IgD-negative memory B cell (primary cell): ENCODE measurements at regions not wholly inside any gene's neighbourhood (a gene's known extent, or its start where the extent isn't known, plus 50 kb on each side); places are given as distances from the start of the nearest gene placed in this dataset.
"Not testable (repeated sequence)": the region's sequence is repeated elsewhere in the genome, so short reads cannot be mapped to it uniquely, and the experiment has no call there.

Source experiments
- H3K27ac Mint-ChIP-seq, 3 donors: one replicate each; pipeline ENCODE4 v1.8.0; 2020 to 2022; ENCODE audit warnings: mild to moderate bottlenecking in 3 of 3, mixed read lengths in 3 of 3, moderate library complexity in 1 of 3
- H3K27me3 Mint-ChIP-seq: one replicate; pipeline ENCODE4 v1.8.0; 2021; ENCODE audit warnings: mixed read lengths
- H3K36me3 Mint-ChIP-seq: one replicate; pipeline ENCODE4 v1.8.0; 2020; ENCODE audit warnings: mild to moderate bottlenecking, mixed read lengths
- H3K4me1 Mint-ChIP-seq, 3 donors: one replicate each; pipeline ENCODE4 v1.8.0; 2020 to 2022; ENCODE audit warnings: mixed read lengths in 3 of 3, mild to moderate bottlenecking in 1 of 3
- H3K4me3 Mint-ChIP-seq, 4 donors: one replicate each; pipeline ENCODE4 v1.8.0; 2020 to 2022; ENCODE audit warnings: mild to moderate bottlenecking in 4 of 4, mixed read lengths in 4 of 4, moderate library complexity in 3 of 4
- H3K9me3 Mint-ChIP-seq, 3 donors: one replicate each; pipeline ENCODE4 v1.8.0; 2020 to 2021; ENCODE audit warnings: mixed read lengths in 3 of 3, mild to moderate bottlenecking in 1 of 3

DNA sequence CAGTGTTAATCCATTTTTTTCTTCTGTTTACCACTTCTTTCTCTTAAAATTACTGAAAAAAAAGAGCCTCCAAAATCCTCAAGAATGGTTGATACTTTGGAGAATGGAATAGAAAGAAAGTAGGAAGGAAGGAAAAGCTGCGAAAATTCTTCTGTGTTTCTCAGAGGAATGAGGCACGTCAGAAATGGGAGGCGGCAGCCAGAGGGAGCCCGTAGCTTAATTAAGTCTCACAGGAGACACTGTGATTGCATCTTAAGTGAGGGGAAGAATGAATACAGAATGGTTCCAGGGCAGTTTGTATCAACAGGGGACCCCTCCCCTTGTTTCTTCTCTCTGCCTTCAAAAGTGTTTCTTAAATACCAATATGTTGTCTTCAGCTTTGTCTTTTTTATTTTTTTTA, 1099.5 kb downstream of the PLA2G4A start:
- H3K4me3 Mint-ChIP-seq: no peak overlapping the region
- H3K9me3 Mint-ChIP-seq: peaks cover 0 to 6% (median 0%) of the 10 kb centered on the region in 3 donors
- H3K4me1 Mint-ChIP-seq: no peaks in the 10 kb centered on the region
- no peaks in the 10 kb centered on the region for H3K36me3 Mint-ChIP-seq
- H3K27ac Mint-ChIP-seq: no peak overlapping the region
- H3K27me3 Mint-ChIP-seq: no peaks in the 10 kb centered on the region

DNA sequence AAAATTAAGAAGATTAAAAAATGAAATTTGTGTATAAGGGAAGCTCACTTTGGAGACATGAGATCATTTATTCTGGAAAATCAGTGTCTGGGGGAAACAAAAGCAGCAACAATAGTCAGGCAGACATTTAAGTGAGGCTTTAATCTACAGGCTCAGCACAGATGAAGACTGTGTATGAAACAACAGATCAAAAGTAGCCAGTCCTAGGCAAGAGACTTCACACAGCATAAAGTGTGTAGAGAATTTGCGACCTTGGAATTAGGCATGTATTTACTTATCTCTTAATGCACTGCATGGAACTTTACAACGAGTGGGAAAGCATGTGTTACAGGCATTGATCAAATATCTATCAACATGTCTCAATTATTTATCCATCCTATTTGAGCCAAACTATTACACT, 1099.9 kb downstream of the PLA2G4A start:
- no peaks in the 10 kb centered on the region for H3K4me1 Mint-ChIP-seq
- H3K9me3 Mint-ChIP-seq: peaks cover 0 to 6% (median 0%) of the 10 kb centered on the region in 3 donors
- no peaks in the 10 kb centered on the region for H3K27me3 Mint-ChIP-seq
- no peak overlapping the region for H3K4me3 Mint-ChIP-seq
- no peak overlapping the region for H3K27ac Mint-ChIP-seq
- H3K36me3 Mint-ChIP-seq: no peaks in the 10 kb centered on the region

- Mint-ChIP-seq H3K36me3 (no peaks in the 10 kb centered on the region), H3K27me3 (no peaks in the 10 kb centered on the region), H3K4me3 (no peak overlapping the region), H3K4me1 (no peaks in the 10 kb centered on the region), H3K9me3 (peaks cover 0 to 7% (median 4%) of the 10 kb centered on the region in 3 donors), H3K27ac (no peak overlapping the region)
Observed at GRCh38 chr1:187931776-187932175, 1103.0 kb downstream of the PLA2G4A start.

GRCh38 chr1:187933562-187934419, 1105.0 kb downstream of the PLA2G4A start:
- H3K27ac Mint-ChIP-seq: no peak overlapping the region
- H3K27me3 Mint-ChIP-seq: no peaks in the 10 kb centered on the region
- no peak overlapping the region for H3K4me3 Mint-ChIP-seq
- peaks cover 0 to 8% (median 4%) of the 10 kb centered on the region in 3 donors for H3K9me3 Mint-ChIP-seq
- no peaks in the 10 kb centered on the region for H3K36me3 Mint-ChIP-seq
- H3K4me1 Mint-ChIP-seq: no peaks in the 10 kb centered on the region

DNA sequence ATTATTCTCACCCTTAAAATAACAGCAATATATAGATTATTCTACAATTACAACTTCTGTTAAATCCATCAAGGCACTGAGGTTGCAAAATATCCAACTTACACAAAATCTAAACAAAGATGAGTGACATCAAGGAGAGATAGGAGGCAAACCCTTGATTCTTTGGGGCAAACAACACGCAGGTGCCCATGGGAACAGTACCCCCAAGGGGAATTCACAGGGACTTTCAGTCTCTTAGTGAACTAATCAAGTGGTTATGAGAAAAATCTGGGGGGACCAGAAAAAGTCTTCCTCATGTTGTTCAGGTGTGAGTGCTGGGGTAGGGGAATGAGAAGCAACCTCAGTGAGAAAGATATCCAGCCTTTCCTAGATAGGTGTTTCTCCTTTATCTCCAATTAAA, 1107.9 kb downstream of the PLA2G4A start:
- no peaks in the 10 kb centered on the region for H3K4me1 Mint-ChIP-seq
- H3K27ac Mint-ChIP-seq: no peak overlapping the region
- H3K27me3 Mint-ChIP-seq: no peaks in the 10 kb centered on the region
- H3K9me3 Mint-ChIP-seq: peaks cover 2 to 10% (median 4%) of the 10 kb centered on the region in 3 donors
- no peak overlapping the region for H3K4me3 Mint-ChIP-seq
- H3K36me3 Mint-ChIP-seq: no peaks in the 10 kb centered on the region

DNA sequence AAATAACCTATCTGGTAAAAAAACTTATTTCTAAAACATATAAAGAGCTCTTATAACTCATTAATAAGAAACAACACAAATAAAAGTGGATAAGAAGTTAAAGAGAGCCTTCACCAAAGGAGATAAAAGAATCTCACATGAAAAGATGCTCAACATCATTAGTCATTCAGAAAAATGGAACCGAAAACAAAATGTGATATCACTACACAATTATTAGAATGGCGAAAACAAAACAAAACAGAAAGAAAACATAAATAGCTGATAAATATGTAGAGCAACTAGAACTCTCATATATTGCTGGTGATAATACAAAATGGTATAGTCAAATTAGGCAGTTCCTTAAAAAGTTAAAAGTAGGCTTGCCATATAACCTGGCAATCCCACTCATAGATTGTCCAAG, 1109.3 kb downstream of the PLA2G4A start:
- no peak overlapping the region for H3K27ac Mint-ChIP-seq
- H3K9me3 Mint-ChIP-seq: peaks cover 2 to 17% (median 2%) of the 10 kb centered on the region in 3 donors
- no peaks in the 10 kb centered on the region for H3K27me3 Mint-ChIP-seq
- no peaks in the 10 kb centered on the region for H3K4me1 Mint-ChIP-seq
- H3K4me3 Mint-ChIP-seq: no peak overlapping the region
- no peaks in the 10 kb centered on the region for H3K36me3 Mint-ChIP-seq

GRCh38 chr1:187942986-187943385, 1114.2 kb downstream of the PLA2G4A start:
- peak overlapping the region in 1 of 4 donors; percentile 35 for H3K4me3 Mint-ChIP-seq

DNA sequence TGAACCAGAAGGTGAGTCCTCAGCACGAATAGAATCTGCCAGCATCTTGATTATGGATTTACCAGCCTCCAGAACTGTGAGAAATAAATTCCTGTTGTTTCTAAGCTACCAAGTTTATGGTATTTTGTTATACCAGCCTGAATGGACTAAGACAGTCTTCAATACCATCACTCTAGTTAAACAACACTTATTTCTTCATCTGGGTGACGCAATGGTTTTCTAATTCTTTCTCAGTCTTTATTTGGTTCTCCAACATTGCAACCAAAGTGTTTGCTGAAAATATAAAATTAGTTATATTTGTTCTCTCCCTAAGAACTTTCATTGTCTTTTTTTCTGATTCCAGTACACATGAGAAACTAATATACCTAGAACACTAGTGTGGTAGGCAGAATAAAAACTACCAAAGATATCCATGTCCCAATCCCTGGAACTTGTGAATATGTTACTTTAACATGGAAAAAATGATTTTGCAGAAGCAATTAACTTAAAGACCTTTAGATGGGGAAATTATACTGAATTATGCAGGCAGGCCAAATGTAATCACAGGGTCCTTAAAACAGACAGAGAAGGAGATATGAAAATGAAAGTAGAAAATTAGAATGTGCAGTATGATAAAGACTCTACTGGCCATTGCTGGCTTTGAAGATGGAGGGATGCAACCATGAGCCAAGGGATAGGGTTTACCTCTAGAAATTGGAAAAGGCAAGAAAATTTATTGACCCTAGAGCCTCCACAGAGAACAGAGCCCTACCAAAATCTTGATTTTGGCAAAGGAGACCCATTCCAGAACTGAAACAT, 1115.1 kb downstream of the PLA2G4A start:
- no peak overlapping the region for H3K4me3 Mint-ChIP-seq
- H3K9me3 Mint-ChIP-seq: peaks cover 5 to 17% (median 6%) of the 10 kb centered on the region in 3 donors
- no peaks in the 10 kb centered on the region for H3K36me3 Mint-ChIP-seq
- no peaks in the 10 kb centered on the region for H3K4me1 Mint-ChIP-seq
- H3K27me3 Mint-ChIP-seq: no peaks in the 10 kb centered on the region
- no peak overlapping the region for H3K27ac Mint-ChIP-seq

More at GRCh38 chr1:187942986-187943385, 1114.2 kb downstream of the PLA2G4A start:
- Mint-ChIP-seq H3K9me3 (peaks cover 5 to 17% (median 6%) of the 10 kb centered on the region in 3 donors), H3K27ac (no peak overlapping the region), H3K36me3 (no peaks in the 10 kb centered on the region), H3K4me1 (no peaks in the 10 kb centered on the region), H3K27me3 (no peaks in the 10 kb centered on the region)

- H3K9me3 Mint-ChIP-seq: peaks cover 6 to 21% (median 9%) of the 10 kb centered on the region in 3 donors
- not testable (repeated sequence) for H3K4me3 Mint-ChIP-seq, H3K27ac Mint-ChIP-seq, H3K36me3 Mint-ChIP-seq, H3K4me1 Mint-ChIP-seq, H3K27me3 Mint-ChIP-seq
Observed at GRCh38 chr1:187946661-187947060, 1117.9 kb downstream of the PLA2G4A start.

DNA sequence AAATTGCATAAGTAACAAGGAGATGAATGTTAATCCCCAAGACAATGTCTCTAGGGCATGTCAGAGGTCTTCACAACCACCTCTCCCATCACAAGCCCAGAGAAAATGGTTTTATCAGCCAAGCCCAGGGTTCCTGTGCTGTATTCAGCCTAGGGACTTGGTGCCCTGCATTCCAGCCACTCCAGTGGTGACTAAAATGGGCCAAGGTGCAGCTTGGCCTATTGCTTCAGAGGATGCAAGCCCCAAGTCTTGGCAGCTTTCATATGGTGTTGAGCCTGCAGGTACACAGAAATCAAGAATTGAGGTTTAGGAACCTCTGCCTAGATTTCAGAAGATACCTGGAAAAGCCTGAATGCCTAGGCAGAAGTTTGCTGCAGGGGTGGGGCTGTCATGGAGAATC, 1118.6 kb downstream of the PLA2G4A start:
- H3K27ac Mint-ChIP-seq: peak overlapping the region in 1 of 3 donors; percentile 67
- H3K36me3 Mint-ChIP-seq: no peaks in the 10 kb centered on the region
- no peaks in the 10 kb centered on the region for H3K27me3 Mint-ChIP-seq
- H3K4me1 Mint-ChIP-seq: no peaks in the 10 kb centered on the region
- H3K4me3 Mint-ChIP-seq: no peak overlapping the region
- H3K9me3 Mint-ChIP-seq: peaks cover 8 to 21% (median 12%) of the 10 kb centered on the region in 3 donors

DNA sequence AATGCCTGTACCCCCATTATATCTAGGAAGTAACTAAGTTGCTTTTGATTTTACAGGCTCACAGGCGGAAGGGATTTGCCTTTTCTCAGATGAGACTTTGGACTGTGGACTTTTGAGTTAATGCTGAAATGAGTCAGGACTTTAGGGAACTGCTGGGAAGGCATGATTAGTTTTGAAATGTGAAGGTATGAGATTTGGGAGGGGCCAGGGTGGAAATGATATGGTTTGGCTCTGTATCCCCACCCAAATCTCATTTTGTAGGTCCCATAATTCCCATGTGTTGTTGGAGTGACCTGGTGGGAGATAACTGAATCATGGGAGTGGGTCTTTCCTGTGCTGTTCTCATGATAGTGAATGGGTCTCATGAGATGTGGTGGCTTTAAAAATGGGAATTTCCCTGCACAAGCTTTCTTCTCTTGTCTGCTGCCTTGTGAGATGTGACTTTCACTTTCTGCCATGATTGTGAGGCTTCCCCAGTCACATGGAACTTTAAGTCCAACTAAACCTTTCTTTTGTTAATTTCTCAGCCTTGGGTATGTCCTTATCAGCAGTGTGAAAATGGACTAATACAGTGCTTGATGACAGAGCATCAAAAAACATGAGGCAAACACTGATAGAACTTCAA, 1119.5 kb downstream of the PLA2G4A start:
- peak overlapping the region in 1 of 3 donors; percentile 67 for H3K27ac Mint-ChIP-seq
- H3K27me3 Mint-ChIP-seq: no peaks in the 10 kb centered on the region
- no peaks in the 10 kb centered on the region for H3K36me3 Mint-ChIP-seq
- H3K4me3 Mint-ChIP-seq: peak overlapping the region in 1 of 4 donors; percentile 82
- H3K4me1 Mint-ChIP-seq: no peaks in the 10 kb centered on the region
- peaks cover 8 to 18% (median 11%) of the 10 kb centered on the region in 3 donors for H3K9me3 Mint-ChIP-seq

- Mint-ChIP-seq H3K9me3 (peaks cover 8 to 23% (median 10%) of the 10 kb centered on the region in 3 donors), H3K36me3 (no peaks in the 10 kb centered on the region), H3K27ac (no peak overlapping the region), H3K4me3 (no peak overlapping the region), H3K27me3 (no peaks in the 10 kb centered on the region), H3K4me1 (no peaks in the 10 kb centered on the region)
Observed at GRCh38 chr1:187949567-187949966, 1120.8 kb downstream of the PLA2G4A start.

DNA sequence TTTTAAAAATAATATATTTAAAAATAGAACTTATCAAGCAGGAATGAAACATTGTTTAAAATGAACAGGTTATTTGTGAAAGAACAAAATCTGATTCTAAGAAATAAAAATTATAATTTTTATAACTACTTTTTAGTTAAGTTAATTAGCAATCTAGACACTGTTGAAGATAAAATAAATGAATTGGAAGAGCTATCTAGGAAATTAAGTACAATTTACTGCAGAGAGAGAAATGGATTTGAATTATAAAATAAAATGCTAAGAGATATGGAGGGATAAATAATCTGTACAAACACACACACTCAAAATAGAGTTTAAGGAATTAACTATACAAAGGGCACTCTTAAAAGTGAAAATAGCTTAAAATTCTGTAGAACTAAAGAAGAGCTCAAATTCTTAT, 1123.1 kb downstream of the PLA2G4A start:
- Mint-ChIP-seq H3K4me1 (no peaks in the 10 kb centered on the region), H3K4me3 (no peak overlapping the region), H3K27me3 (no peaks in the 10 kb centered on the region), H3K36me3 (no peaks in the 10 kb centered on the region), H3K9me3 (peaks cover 8 to 28% (median 10%) of the 10 kb centered on the region in 3 donors), H3K27ac (no peak overlapping the region)

GRCh38 chr1:187952446-187952845, 1123.7 kb downstream of the PLA2G4A start:
- Mint-ChIP-seq H3K4me3 (no peak overlapping the region), H3K36me3 (no peaks in the 10 kb centered on the region), H3K27ac (no peak overlapping the region), H3K9me3 (peaks cover 5 to 25% (median 9%) of the 10 kb centered on the region in 3 donors), H3K27me3 (no peaks in the 10 kb centered on the region), H3K4me1 (no peaks in the 10 kb centered on the region)

DNA sequence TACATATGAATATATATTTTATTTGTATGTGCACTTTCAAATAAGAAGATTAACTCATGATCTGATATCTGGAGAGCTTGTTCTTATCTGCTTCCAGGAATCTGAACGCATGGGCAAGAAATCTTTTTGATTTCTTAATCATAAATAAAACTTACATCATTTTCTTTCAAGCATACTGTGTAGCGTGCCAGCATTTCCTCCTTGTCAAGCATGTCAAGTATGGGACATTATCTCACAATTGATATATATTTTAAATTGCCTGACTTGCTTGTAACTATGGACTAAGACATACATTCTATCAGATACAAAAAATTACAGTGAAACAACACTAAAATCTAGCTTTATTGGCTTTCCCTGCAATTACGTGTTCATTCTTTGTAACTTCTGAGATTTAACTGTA, 1128.2 kb downstream of the PLA2G4A start:
- H3K27ac Mint-ChIP-seq: no peak overlapping the region
- H3K4me1 Mint-ChIP-seq: no peaks in the 10 kb centered on the region
- no peaks in the 10 kb centered on the region for H3K27me3 Mint-ChIP-seq
- no peak overlapping the region for H3K4me3 Mint-ChIP-seq
- peaks cover 2 to 22% (median 6%) of the 10 kb centered on the region in 3 donors for H3K9me3 Mint-ChIP-seq
- H3K36me3 Mint-ChIP-seq: no peaks in the 10 kb centered on the region
